IMR-90 (cell line): ENCODE measurements at regions not wholly inside any gene's neighbourhood (a gene's known extent, or its start where the extent isn't known, plus 50 kb on each side); places are given as distances from the start of the nearest gene placed in this dataset.

Experiments used
- ATAC-seq: fragments of 200-7000 bp; cut with Tn5 transposase; 2 replicates; pipeline ENCODE4 v1.9.1; 2020; ENCODE audit warnings: low read depth, mild to moderate bottlenecking, moderate library complexity
- BruUV-seq: library from RNA; stranded (reverse); fragments of 400-500 nt; replicated peaks from 2 replicates; lab custom pipeline; 2021; lab: Mats Ljungman, UMichigan
- CTCF ChIA-PET: fragments of 300-600 bp; formaldehyde crosslinking; extraction: SDS; loops from one replicate; lab custom pipeline; 2021; ENCODE audit warnings: antibody characterized with exemption; lab: Yijun Ruan, JAX
- POLR2A ChIA-PET: fragments of 300-600 bp; sonication (Branson Sonifier 250); formaldehyde crosslinking; loops from one replicate; lab custom pipeline; 2022; ENCODE audit warnings: antibody characterized with exemption; ENCODE audit not compliant: unreplicated experiment; lab: Charles Lee
- DNase-seq: peaks from one replicate; pipeline ENCODE4 v3.0.0; 2013
- H2AFZ ChIP-seq: replicated peaks from 2 replicates; pipeline ENCODE3; 2013; ENCODE audit warnings: low read length, mild to moderate bottlenecking; ENCODE audit not compliant: poor library complexity
- H2AK5ac ChIP-seq: 2 replicates; pipeline ENCODE4 v1.6.1; 2013; ENCODE audit warnings: low read depth, low read length, inconsistent platforms
- H2AK9ac ChIP-seq: replicated peaks from 2 replicates; pipeline ENCODE3; 2013; ENCODE audit warnings: mild to moderate bottlenecking, low read depth, low read length, moderate library complexity; ENCODE audit not compliant: poor library complexity
- H2BK120ac ChIP-seq: 2 replicates; pipeline ENCODE4 v1.6.1; 2013; ENCODE audit warnings: low read depth, low read length, inconsistent platforms
- H2BK15ac ChIP-seq: 3 replicates; pipeline ENCODE4 v1.6.1; 2013; ENCODE audit warnings: low read depth, low read length, inconsistent platforms
- H2BK20ac ChIP-seq: 2 replicates; pipeline ENCODE4 v1.6.1; 2013; ENCODE audit warnings: low read depth, mild to moderate bottlenecking, inconsistent platforms, low read length, moderate library complexity
- H2BK5ac ChIP-seq: 2 replicates; pipeline ENCODE4 v1.6.1; 2013; ENCODE audit warnings: mild to moderate bottlenecking, low read depth, low read length, inconsistent platforms; ENCODE audit not compliant: poor library complexity, severe bottlenecking
- H3K14ac ChIP-seq: replicated peaks from 2 replicates; pipeline ENCODE4 v1.6.1; 2013; ENCODE audit warnings: low read depth, low read length, inconsistent platforms
- H3K18ac ChIP-seq: 2 replicates; pipeline ENCODE4 v1.6.1; 2013; ENCODE audit warnings: low read depth, low read length, control low read depth
- H3K23ac ChIP-seq: 2 replicates; pipeline ENCODE4 v1.6.1; 2013; ENCODE audit warnings: low read depth, low read length, inconsistent platforms
- H3K27ac ChIP-seq: 2 replicates; pipeline ENCODE4 v1.5.1; 2013; ENCODE audit warnings: mild to moderate bottlenecking, control low read depth, low read length; ENCODE audit not compliant: insufficient read depth
- H3K27me3 ChIP-seq: 2 replicates; pipeline ENCODE4 v1.6.1; 2013; ENCODE audit warnings: low read length; ENCODE audit not compliant: control insufficient read depth, insufficient read depth
- H3K36me3 ChIP-seq: 2 replicates; pipeline ENCODE4 v1.6.1; 2013; ENCODE audit warnings: low read length, mixed read lengths; ENCODE audit not compliant: control insufficient read depth, insufficient read depth
- H3K4ac ChIP-seq: 2 replicates; pipeline ENCODE4 v1.6.1; 2013; ENCODE audit warnings: low read depth, low read length, inconsistent platforms
- H3K4me1 ChIP-seq: 2 replicates; pipeline ENCODE4 v1.6.1; 2013; ENCODE audit warnings: low read length, mixed read lengths; ENCODE audit not compliant: control insufficient read depth, insufficient read depth
- H3K4me2 ChIP-seq: 2 replicates; pipeline ENCODE4 v1.6.1; 2013; ENCODE audit warnings: low read depth, mild to moderate bottlenecking, control low read depth, low read length, moderate library complexity
- H3K4me3 ChIP-seq: 2 replicates; pipeline ENCODE4 v1.5.1; 2013; ENCODE audit warnings: low read depth, mild to moderate bottlenecking, control low read depth, low read length, moderate library complexity; ENCODE audit not compliant: insufficient read depth
- H3K56ac ChIP-seq: 2 replicates; pipeline ENCODE4 v1.6.1; 2013; ENCODE audit warnings: low read length, inconsistent platforms; ENCODE audit not compliant: insufficient read depth; ENCODE audit errors: extremely low read depth
- H3K79me1 ChIP-seq, 2 experiments: 2 replicates each; pipeline ENCODE4 v1.6.1; 2013; ENCODE audit warnings: low read length in 2 of 2, inconsistent platforms in 1 of 2, low read depth in 1 of 2
- H3K9ac ChIP-seq: 2 replicates; pipeline ENCODE4 v1.6.1; 2013; ENCODE audit warnings: low read depth, low read length, control low read depth
- H3K9me1 ChIP-seq: 2 replicates; pipeline ENCODE4 v1.6.1; 2013; ENCODE audit warnings: low read length, inconsistent platforms; ENCODE audit not compliant: insufficient read depth
- H3K9me3 ChIP-seq: 2 replicates; pipeline ENCODE4 v1.6.1; 2013; ENCODE audit warnings: low read length; ENCODE audit not compliant: control insufficient read depth, insufficient read depth
- H4K20me1 ChIP-seq: 2 replicates; pipeline ENCODE4 v1.6.1; 2013; ENCODE audit warnings: low read length, inconsistent platforms; ENCODE audit not compliant: insufficient read depth
- H4K5ac ChIP-seq: 2 replicates; pipeline ENCODE4 v1.6.1; 2013; ENCODE audit warnings: mild to moderate bottlenecking, low read depth, low read length, control low read depth
- H4K8ac ChIP-seq, 2 experiments: 2 replicates each; pipeline ENCODE4 v1.6.1; 2013; ENCODE audit warnings: low read depth in 2 of 2, low read length in 2 of 2, control low read depth in 1 of 2, inconsistent platforms in 1 of 2
- H4K91ac ChIP-seq: 2 replicates; pipeline ENCODE4 v1.6.1; 2013; ENCODE audit warnings: low read depth, low read length, inconsistent platforms; ENCODE audit not compliant: insufficient read depth
- BHLHE40 ChIP-seq: fragments of 150-350 bp; IDR thresholded peaks from 2 replicates; pipeline ENCODE4 v1.6.1; 2016; ENCODE audit warnings: mild to moderate bottlenecking, low read depth, low read length
- MAFK ChIP-seq: IDR thresholded peaks from 2 replicates; pipeline ENCODE4 v1.6.1; 2012; ENCODE audit warnings: low read depth, low read length, improper control_type of control experiment
- WGBS, 2 experiments: methylation state at CpG; one replicate each; pipeline versions ENCODE4 v1.1.5 to v1.1.7; 2013; ENCODE audit warnings: missing lambda C conversion rate in 2 of 2; ENCODE audit not compliant: insufficient read length in 1 of 2; ENCODE audit errors: extremely low coverage in 2 of 2; 5-methylcytosine and 5-hydroxymethylcytosine counted together
- dilution Hi-C: fragments of 300-500 bp; cut with HindIII; formaldehyde crosslinking; loops from one replicate; pipeline ENCODE4 v1.14.3; 2018; ENCODE audit warnings: low sequenced_read_pairs; ENCODE audit not compliant: unreplicated experiment
- in situ Hi-C: fragments of 300-500 bp; cut with MboI; formaldehyde crosslinking; loops from 3 replicates; pipeline ENCODE4 v1.14.3; 2019; ENCODE audit warnings: low sequenced_read_pairs, inconsistent platforms, mixed read lengths
- intact Hi-C: fragments of 100-400 bp; cut with micrococcal nuclease; formaldehyde crosslinking; loops from 2 replicates; pipeline ENCODE4 v1.10.0; 2022

DNA sequence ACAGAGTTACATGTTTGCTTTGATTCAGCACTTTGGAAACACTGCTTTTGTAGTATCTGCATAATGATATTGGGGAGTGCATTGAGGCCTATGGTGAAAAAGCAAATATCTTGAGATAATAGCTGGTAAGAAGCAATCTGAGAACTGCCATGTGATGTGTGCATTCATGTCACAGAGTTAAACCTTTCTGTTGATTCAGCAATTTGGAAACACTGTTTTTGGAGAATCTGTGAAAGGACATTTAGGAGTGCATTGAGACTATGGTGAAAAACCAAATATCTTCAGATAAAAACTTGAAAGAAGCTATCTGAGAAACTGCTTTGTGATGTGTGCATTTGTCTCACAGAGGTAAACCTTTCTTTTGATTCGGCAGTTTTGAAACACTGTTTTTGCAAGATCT, 346.8 kb downstream of the OR4C45 start:
- no CpG with 5 or more reads among the region's 1 CpG for WGBS, 2 experiments
- no peak for ATAC-seq
- POLR2A ChIA-PET, result no interaction called here
- Histone ChIP-seq H3K4me1 (no peaks in the 10 kb centered on the region), H3K9ac (no peak overlapping the region), H2BK5ac (no peak overlapping the region), H3K56ac (no peak overlapping the region), H3K4me2 (no peak overlapping the region), H2BK15ac (no peak overlapping the region), H3K18ac (no peak overlapping the region), H2BK120ac (no peak overlapping the region), H4K5ac (no peak overlapping the region), H2BK20ac (no peak overlapping the region), H3K4ac (no peak overlapping the region), H3K36me3 (no peaks in the 10 kb centered on the region), H2AK9ac (no peak overlapping the region), H3K14ac (no peak overlapping the region), H2AFZ (no peak overlapping the region), H4K91ac (no peak overlapping the region), H3K27ac (no peak overlapping the region), H4K8ac (no peak overlapping the region), H4K20me1 (no peaks in the 10 kb centered on the region), H3K79me1 (no peaks in the 10 kb centered on the region), H3K9me3 (no peaks in the 10 kb centered on the region; the same call in 1 of the 2 replicates), H3K27me3 (no peaks in the 10 kb centered on the region), H3K4me3 (no peak overlapping the region), H3K23ac (no peak overlapping the region), H3K9me1 (no peaks in the 10 kb centered on the region), H2AK5ac (no peak overlapping the region)
- intact Hi-C loops, result no loop called here
- BruUV-seq, result no TSS peak
- TF ChIP-seq BHLHE40, result no peak
- TF ChIP-seq MAFK, result peak; percentile 61
- dilution Hi-C loops, result no loop called here
- in situ Hi-C loops, result no loop called here
- CTCF ChIA-PET, result no interaction called here
- no peak for DNase-seq
